ENCODE measurements at regions not wholly inside any gene's neighbourhood (a gene's known extent, or its start where the extent isn't known, plus 50 kb on each side); places are given as distances from the start of the nearest gene placed in this dataset.
"Not testable (repeated sequence)": the region's sequence is repeated elsewhere in the genome, so short reads cannot be mapped to it uniquely, and the experiment has no call there.

- no peak for DNase-seq
Measured at GRCh38 chr7:156378806-156379205, 261.8 kb upstream of the RNF32 start.

GRCh38 chr7:156376317-156376716, 264.3 kb upstream of the RNF32 start:
- no peak for DNase-seq

GRCh38 chr7:156374335-156374734, 266.2 kb upstream of the RNF32 start:
- no peak for DNase-seq

- not testable (repeated sequence) for DNase-seq
Measured at GRCh38 chr7:156369929-156370328, 270.6 kb upstream of the RNF32 start.

- DNase-seq, result no peak
Measured at GRCh38 chr7:156368053-156368843, 272.3 kb upstream of the RNF32 start.

- DNase-seq, result no peak
Measured at GRCh38 chr7:156363751-156364150, 276.8 kb upstream of the RNF32 start.

- DNase-seq, result no peak
Measured at GRCh38 chr7:156360835-156361234, 279.7 kb upstream of the RNF32 start.

- DNase-seq, result no peak
Measured at GRCh38 chr7:156356551-156356950, 284.0 kb upstream of the RNF32 start.

GRCh38 chr7:156353352-156353751, 287.2 kb upstream of the RNF32 start:
- no peak for DNase-seq

GRCh38 chr7:156347703-156348248, 292.8 kb upstream of the RNF32 start:
- not testable (repeated sequence) for DNase-seq

- DNase-seq, result no peak
Measured at GRCh38 chr7:156347132-156347531, 293.4 kb upstream of the RNF32 start.

- DNase-seq, result no peak
Measured at GRCh38 chr7:156344595-156344994, 296.0 kb upstream of the RNF32 start.

GRCh38 chr7:156334636-156335035, 305.9 kb upstream of the RNF32 start:
- DNase-seq, result no peak

- no peak for DNase-seq
Measured at GRCh38 chr7:156327916-156328315, 312.7 kb upstream of the RNF32 start.

- DNase-seq, result no peak
Measured at GRCh38 chr7:156327474-156327873, 313.1 kb upstream of the RNF32 start.

GRCh38 chr7:156324201-156324600, 316.4 kb upstream of the RNF32 start:
- no peak for DNase-seq

- DNase-seq, result not testable (repeated sequence)
Measured at GRCh38 chr7:156321430-156321829, 319.1 kb upstream of the RNF32 start.

- DNase-seq, result no peak
Measured at GRCh38 chr7:156318926-156319325, 321.6 kb upstream of the RNF32 start.

- DNase-seq, result no peak
Measured at GRCh38 chr7:156318426-156318825, 322.1 kb upstream of the RNF32 start.

- no peak for DNase-seq
Measured at GRCh38 chr7:156309016-156309620, 331.5 kb upstream of the RNF32 start.

GRCh38 chr7:156307193-156307592, 333.4 kb upstream of the RNF32 start:
- DNase-seq, result no peak

- no peak for DNase-seq
Measured at GRCh38 chr7:156305351-156305750, 335.2 kb upstream of the RNF32 start.

- DNase-seq, result no peak
Measured at GRCh38 chr7:156282816-156283215, 357.8 kb upstream of the RNF32 start.

- DNase-seq, result no peak
Measured at GRCh38 chr7:156279635-156280034, 360.9 kb upstream of the RNF32 start.

Measured in fibroblast of skin of abdomen (primary cell).